ENCODE measurements at regions not wholly inside any gene's neighbourhood (a gene's known extent, or its start where the extent isn't known, plus 50 kb on each side); places are given as distances from the start of the nearest gene placed in this dataset.
"Not testable (repeated sequence)": the region's sequence is repeated elsewhere in the genome, so short reads cannot be mapped to it uniquely, and the experiment has no call there.

DNA sequence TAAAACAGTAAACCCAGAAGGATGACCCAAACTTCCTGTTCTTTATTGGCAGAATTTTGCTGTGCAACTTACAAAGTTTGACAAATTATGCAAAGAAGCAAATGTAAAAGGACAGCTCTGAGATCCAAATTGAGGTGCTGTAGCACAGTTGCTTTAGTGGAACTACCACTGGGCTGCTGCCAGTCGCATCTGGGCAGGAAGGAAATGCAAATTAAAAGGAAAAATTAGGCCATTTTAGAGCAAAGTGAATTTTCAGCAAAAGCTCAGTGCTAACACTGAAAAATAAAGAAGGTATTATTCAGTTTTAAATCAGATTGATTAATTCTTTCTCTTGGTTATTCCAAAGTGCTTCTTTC lies 104.5 kb downstream of the ZMAT3 start:
- DNase-seq: no peak

GRCh38 chr3:178966299-178967176 lies 105.1 kb downstream of the ZMAT3 start:
- no peak for DNase-seq

- no peak for DNase-seq
These were observed 107.1 kb downstream of the ZMAT3 start for GRCh38 chr3:178964551-178964950.

- no peak for DNase-seq
These were observed 110.7 kb downstream of the ZMAT3 start for GRCh38 chr3:178960918-178961317.

GRCh38 chr3:178960181-178960580 lies 111.4 kb downstream of the ZMAT3 start:
- DNase-seq: no peak

GRCh38 chr3:178950676-178951075 lies 120.9 kb downstream of the ZMAT3 start:
- no peak for DNase-seq

- no peak for DNase-seq
These were observed 121.7 kb downstream of the ZMAT3 start for GRCh38 chr3:178949896-178950295.

DNA sequence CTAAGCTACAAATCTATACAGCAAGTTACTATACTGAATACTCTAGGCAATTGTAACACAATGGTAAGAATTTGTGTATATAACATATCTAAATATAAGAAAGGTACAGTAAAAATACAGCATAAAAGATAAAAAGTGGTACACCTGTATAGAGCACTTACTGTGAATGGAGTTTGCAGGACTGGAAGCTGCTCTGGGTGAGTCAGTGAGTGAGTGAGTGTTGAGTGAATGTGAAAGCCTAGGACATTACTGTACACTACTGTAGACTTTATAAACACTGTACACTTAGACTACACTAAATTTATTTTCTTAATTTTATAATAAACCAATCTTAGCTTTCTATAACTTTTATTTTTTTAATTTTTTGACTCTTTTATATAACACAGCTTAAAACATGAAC lies 123.1 kb downstream of the ZMAT3 start:
- DNase-seq: no peak

GRCh38 chr3:178947738-178948137 lies 123.9 kb downstream of the ZMAT3 start:
- DNase-seq: no peak

- DNase-seq: not testable (repeated sequence)
These were observed 129.3 kb downstream of the ZMAT3 start for GRCh38 chr3:178942261-178942660.

DNA sequence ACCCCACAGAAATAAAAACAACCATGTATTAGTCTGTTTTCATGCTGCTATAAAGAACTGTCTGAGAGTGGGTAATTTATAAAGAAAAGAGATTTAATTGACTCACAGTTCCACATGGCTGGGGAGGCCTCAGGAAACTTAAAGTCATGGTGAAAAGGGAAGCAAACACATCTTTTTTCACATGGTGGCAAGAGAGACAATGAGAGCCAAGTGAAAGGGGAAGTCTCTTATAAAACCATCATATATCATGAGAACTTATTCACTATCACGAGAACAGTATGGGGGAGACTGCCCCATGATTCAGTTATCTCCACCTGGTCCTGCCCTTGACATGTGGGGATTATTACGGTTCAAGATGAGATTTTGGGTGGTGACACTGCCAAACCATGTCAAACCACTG lies 141.5 kb downstream of the ZMAT3 start:
- no peak for DNase-seq

GRCh38 chr3:178916223-178916622 lies 155.4 kb downstream of the ZMAT3 start:
- no peak for DNase-seq

GRCh38 chr3:178915365-178915764 lies 156.2 kb downstream of the ZMAT3 start:
- no peak for DNase-seq

- DNase-seq: no peak
These were observed 164.5 kb downstream of the ZMAT3 start for GRCh38 chr3:178907081-178907480.

DNA sequence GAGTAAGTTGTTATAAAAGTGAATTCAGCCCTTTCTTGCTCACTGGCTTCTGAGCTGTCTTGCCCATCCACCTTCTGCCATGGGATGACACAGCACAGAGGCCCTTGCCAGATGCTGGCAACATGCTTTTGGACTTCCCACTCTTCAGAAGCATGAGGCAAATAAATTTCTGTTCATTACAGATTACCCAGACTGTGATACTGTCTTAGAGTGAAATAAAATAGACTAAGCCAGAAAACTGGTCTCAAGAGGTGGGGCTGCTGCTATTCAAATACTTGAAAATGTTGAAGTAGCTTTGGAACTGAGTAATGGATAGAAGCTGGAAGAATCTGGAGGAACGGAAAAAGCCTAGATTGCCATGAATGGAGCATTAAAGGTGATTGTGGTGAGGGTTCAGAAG lies 170.4 kb downstream of the ZMAT3 start:
- DNase-seq: peak; percentile 3 to 10

GRCh38 chr3:178900029-178900646 lies 171.5 kb downstream of the ZMAT3 start:
- DNase-seq: peak in 1 of 2 experiments; percentile 33

GRCh38 chr3:178895178-178895789 lies 176.3 kb downstream of the ZMAT3 start:
- no peak for DNase-seq
